Esophagus squamous epithelium (tissue), 4 donors: ENCODE measurements at regions not wholly inside any gene's neighbourhood (a gene's known extent, or its start where the extent isn't known, plus 50 kb on each side); places are given as distances from the start of the nearest gene placed in this dataset.
"Not testable (repeated sequence)": the region's sequence is repeated elsewhere in the genome, so short reads cannot be mapped to it uniquely, and the experiment has no call there.

Experiments
- CTCF ChIP-seq, 6 experiments: fragments of 450-650 bp in 4 of 6; fragments of 200-600 bp in 2 of 6; sonication (generic) in 2 of 6; IDR thresholded peaks; one replicate each; pipeline ENCODE4 v1.5.1; 2016 to 2019; ENCODE audit warnings: antibody characterized with exemption in 6 of 6, mild to moderate bottlenecking in 4 of 6, moderate library complexity in 4 of 6
- POLR2A ChIP-seq, 4 donors: fragments of 450-650 bp; IDR thresholded peaks; one replicate each; pipeline ENCODE4 v1.6.1; 2017; ENCODE audit warnings: antibody characterized with exemption in 4 of 4, mild to moderate bottlenecking in 4 of 4, moderate library complexity in 3 of 4

DNA sequence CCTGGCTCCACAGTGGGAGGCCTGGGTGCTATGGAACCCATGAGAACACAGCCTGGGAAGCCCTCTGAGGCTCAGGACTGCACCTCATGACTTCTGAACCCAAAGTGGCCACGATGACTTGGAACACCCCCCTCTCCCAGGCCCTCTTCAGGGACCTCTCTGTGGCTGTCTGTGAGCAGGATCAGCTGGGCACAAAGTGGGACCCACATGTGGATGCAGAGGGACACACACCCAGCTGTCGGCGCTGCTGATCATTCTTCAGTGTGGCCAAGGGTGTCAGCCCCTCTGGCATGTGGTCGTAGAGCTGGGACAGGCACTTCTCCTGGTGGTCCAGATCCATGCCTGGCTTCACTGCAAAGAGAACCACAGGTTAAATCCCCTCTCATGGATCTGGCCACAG is 293.2 kb downstream of the GOLGA6L6 start:
- TF ChIP-seq CTCF, POLR2A (IDR thresholded peaks at IDR 0.05): not testable (repeated sequence)
